ENCODE measurements at regions not wholly inside any gene's neighbourhood (a gene's known extent, or its start where the extent isn't known, plus 50 kb on each side); places are given as distances from the start of the nearest gene placed in this dataset.
A peak's percentile ranks its signal among the peaks of the same experiment; 100 is the strongest.

GRCh38 chr1:228871314-228872061, 136.2 kb downstream of the RHOU start:
- Histone ChIP-seq H3K27ac (ENCODE audit: low read depth) (peak overlapping the region; percentile 67), H3K36me3 (ENCODE audit: insufficient read depth) (no peaks in the 10 kb centered on the region), H3K4me3 (ENCODE audit: low read depth, low read length) (no peak overlapping the region), H3K4me1 (ENCODE audit: insufficient read depth) (no peaks in the 10 kb centered on the region)
- DNase-seq (ENCODE audit: extremely low spot score), result peak; percentile 54
- 51% methylated on average over 8 of the region's 8 CpGs for WGBS

GRCh38 chr1:228872080-228872479, 136.8 kb downstream of the RHOU start:
- Histone ChIP-seq H3K4me1 (ENCODE audit: insufficient read depth) (no peaks in the 10 kb centered on the region), H3K27ac (ENCODE audit: low read depth) (peak overlapping the region; percentile 67), H3K36me3 (ENCODE audit: insufficient read depth) (no peaks in the 10 kb centered on the region), H3K4me3 (ENCODE audit: low read depth, low read length) (no peak overlapping the region)
- DNase-seq (ENCODE audit: extremely low spot score), result no peak
- 64% methylated on average over 7 of the region's 7 CpGs for WGBS

- H3K27ac ChIP-seq (ENCODE audit: low read depth), result no peak overlapping the region
- no peaks in the 10 kb centered on the region for H3K4me1 ChIP-seq (ENCODE audit: insufficient read depth)
- H3K36me3 ChIP-seq (ENCODE audit: insufficient read depth), result no peaks in the 10 kb centered on the region
- WGBS, result 89% methylated on average over 3 of the region's 3 CpGs
- no peak for DNase-seq (ENCODE audit: extremely low spot score)
- no peak overlapping the region for H3K4me3 ChIP-seq (ENCODE audit: low read depth, low read length)
Measured at GRCh38 chr1:228873709-228874108, 138.4 kb downstream of the RHOU start.

- no peaks in the 10 kb centered on the region for H3K36me3 ChIP-seq (ENCODE audit: insufficient read depth)
- 72% methylated on average over 3 of the region's 3 CpGs for WGBS
- H3K4me1 ChIP-seq (ENCODE audit: insufficient read depth), result no peaks in the 10 kb centered on the region
- no peak overlapping the region for H3K4me3 ChIP-seq (ENCODE audit: low read depth, low read length)
- H3K27ac ChIP-seq (ENCODE audit: low read depth), result no peak overlapping the region
- DNase-seq (ENCODE audit: extremely low spot score), result no peak
Measured at GRCh38 chr1:228875741-228876140, 140.5 kb downstream of the RHOU start.

GRCh38 chr1:228876187-228876586, 140.9 kb downstream of the RHOU start:
- DNase-seq (ENCODE audit: extremely low spot score), result no peak
- Histone ChIP-seq H3K36me3 (ENCODE audit: insufficient read depth) (no peaks in the 10 kb centered on the region), H3K27ac (ENCODE audit: low read depth) (no peak overlapping the region), H3K4me3 (ENCODE audit: low read depth, low read length) (no peak overlapping the region), H3K4me1 (ENCODE audit: insufficient read depth) (no peaks in the 10 kb centered on the region)
- WGBS, result 62% methylated on average over 4 of the region's 4 CpGs

GRCh38 chr1:228879164-228879563, 143.9 kb downstream of the RHOU start:
- no peak for DNase-seq (ENCODE audit: extremely low spot score)
- WGBS, result 95% methylated on average over 2 of the region's 2 CpGs
- H3K36me3 ChIP-seq (ENCODE audit: insufficient read depth), result no peaks in the 10 kb centered on the region
- H3K27ac ChIP-seq (ENCODE audit: low read depth), result no peak overlapping the region
- H3K4me3 ChIP-seq (ENCODE audit: low read depth, low read length), result no peak overlapping the region
- no peaks in the 10 kb centered on the region for H3K4me1 ChIP-seq (ENCODE audit: insufficient read depth)

- no peak for DNase-seq (ENCODE audit: extremely low spot score)
- WGBS, result 95% methylated on average over 4 of the region's 4 CpGs
- no peak overlapping the region for H3K4me3 ChIP-seq (ENCODE audit: low read depth, low read length)
Measured at GRCh38 chr1:228882041-228882770, 146.9 kb downstream of the RHOU start.

GRCh38 chr1:228882771-228883450, 147.6 kb downstream of the RHOU start:
- DNase-seq (ENCODE audit: extremely low spot score), result no peak
- Histone ChIP-seq H3K4me3 (ENCODE audit: low read depth, low read length) (no peak overlapping the region), H3K27ac (ENCODE audit: low read depth) (no peak overlapping the region), H3K4me1 (ENCODE audit: insufficient read depth) (no peaks in the 10 kb centered on the region), H3K36me3 (ENCODE audit: insufficient read depth) (no peaks in the 10 kb centered on the region)
- WGBS, result 97% methylated on average over 4 of the region's 4 CpGs

More at GRCh38 chr1:228882041-228882770, 146.9 kb downstream of the RHOU start:
- Histone ChIP-seq H3K27ac (ENCODE audit: low read depth) (no peak overlapping the region), H3K36me3 (ENCODE audit: insufficient read depth) (no peaks in the 10 kb centered on the region), H3K4me1 (ENCODE audit: insufficient read depth) (no peaks in the 10 kb centered on the region)

GRCh38 chr1:228883535-228883934, 148.3 kb downstream of the RHOU start:
- WGBS, result 96% methylated on average over 2 of the region's 2 CpGs
- no peak for DNase-seq (ENCODE audit: extremely low spot score)
- Histone ChIP-seq H3K4me1 (ENCODE audit: insufficient read depth) (no peaks in the 10 kb centered on the region), H3K27ac (ENCODE audit: low read depth) (no peak overlapping the region), H3K36me3 (ENCODE audit: insufficient read depth) (no peaks in the 10 kb centered on the region), H3K4me3 (ENCODE audit: low read depth, low read length) (no peak overlapping the region)

GRCh38 chr1:228884196-228884595, 148.9 kb downstream of the RHOU start:
- Histone ChIP-seq H3K27ac (ENCODE audit: low read depth) (no peak overlapping the region), H3K4me3 (ENCODE audit: low read depth, low read length) (no peak overlapping the region), H3K36me3 (ENCODE audit: insufficient read depth) (no peaks in the 10 kb centered on the region), H3K4me1 (ENCODE audit: insufficient read depth) (no peaks in the 10 kb centered on the region)
- WGBS, result 99% methylated on average over 5 of the region's 5 CpGs
- no peak for DNase-seq (ENCODE audit: extremely low spot score)

GRCh38 chr1:228884615-228885566, 149.6 kb downstream of the RHOU start:
- Histone ChIP-seq H3K27ac (ENCODE audit: low read depth) (no peak overlapping the region), H3K4me3 (ENCODE audit: low read depth, low read length) (no peak overlapping the region), H3K36me3 (ENCODE audit: insufficient read depth) (no peaks in the 10 kb centered on the region), H3K4me1 (ENCODE audit: insufficient read depth) (no peaks in the 10 kb centered on the region)
- no peak for DNase-seq (ENCODE audit: extremely low spot score)
- 73% methylated on average over 4 of the region's 4 CpGs for WGBS

- no peak for DNase-seq (ENCODE audit: extremely low spot score)
- 96% methylated on average over 7 of the region's 7 CpGs for WGBS
- H3K4me1 ChIP-seq (ENCODE audit: insufficient read depth), result no peaks in the 10 kb centered on the region
- H3K27ac ChIP-seq (ENCODE audit: low read depth), result no peak overlapping the region
- H3K4me3 ChIP-seq (ENCODE audit: low read depth, low read length), result no peak overlapping the region
- no peaks in the 10 kb centered on the region for H3K36me3 ChIP-seq (ENCODE audit: insufficient read depth)
Measured at GRCh38 chr1:228885845-228886244, 150.6 kb downstream of the RHOU start.

GRCh38 chr1:228887101-228887500, 151.8 kb downstream of the RHOU start:
- Histone ChIP-seq H3K4me3 (ENCODE audit: low read depth, low read length) (no peak overlapping the region), H3K27ac (ENCODE audit: low read depth) (no peak overlapping the region), H3K36me3 (ENCODE audit: insufficient read depth) (no peaks in the 10 kb centered on the region), H3K4me1 (ENCODE audit: insufficient read depth) (no peaks in the 10 kb centered on the region)
- 75% methylated on average over 5 of the region's 5 CpGs for WGBS
- no peak for DNase-seq (ENCODE audit: extremely low spot score)
